SU-DHL-6 (cell line): ENCODE measurements at regions not wholly inside any gene's neighbourhood (a gene's known extent, or its start where the extent isn't known, plus 50 kb on each side); places are given as distances from the start of the nearest gene placed in this dataset.

Source experiments
- H2AFZ ChIP-seq: fragments of 200-600 bp; sonication (generic); 2 replicates; pipeline ENCODE4 v1.6.1; 2014; ENCODE audit warnings: low read depth, mild to moderate bottlenecking, moderate library complexity, mixed read lengths, antibody characterized with exemption, low read length; ENCODE audit not compliant: severe bottlenecking
- H3F3A ChIP-seq: fragments of 200-600 bp; shearing (Covaris generic); 2 replicates; pipeline ENCODE4 v1.6.0; 2016; ENCODE audit warnings: antibody characterized with exemption, mild to moderate bottlenecking; ENCODE audit not compliant: insufficient read depth
- H3K27ac ChIP-seq: fragments of 200-600 bp; sonication (generic); 2 replicates; pipeline ENCODE4 v1.5.1; 2016; ENCODE audit warnings: low read depth, mild to moderate bottlenecking, low read length, moderate library complexity, mixed read lengths
- H3K27me3 ChIP-seq: fragments of 200-600 bp; sonication (generic), shearing (Covaris generic); 2 replicates; pipeline ENCODE4 v1.6.0; 2014; ENCODE audit warnings: mild to moderate bottlenecking, low read length
- H3K36me3 ChIP-seq: fragments of 200-600 bp; sonication (generic); 2 replicates; pipeline ENCODE4 v1.6.1; 2014; ENCODE audit warnings: mild to moderate bottlenecking, low read length, mixed read lengths
- H3K4me2 ChIP-seq: fragments of 300-600, 200-600 bp; shearing (Covaris generic), sonication (generic); 2 replicates; pipeline ENCODE4 v1.6.0; 2014; ENCODE audit warnings: low read length, low read depth, mild to moderate bottlenecking; ENCODE audit not compliant: poor library complexity, severe bottlenecking
- H3K4me3 ChIP-seq: fragments of 200-600 bp; sonication (generic); 2 replicates; pipeline ENCODE4 v1.5.1; 2014; ENCODE audit warnings: antibody characterized with exemption, low read length, mild to moderate bottlenecking, mixed read lengths; ENCODE audit not compliant: insufficient read depth, poor library complexity, severe bottlenecking
- H3K79me2 ChIP-seq: fragments of 200-600 bp; sonication (generic); 2 replicates; pipeline ENCODE4 v1.6.1; 2014; ENCODE audit warnings: mild to moderate bottlenecking, low read length, moderate library complexity; ENCODE audit not compliant: insufficient read depth
- H3K9ac ChIP-seq: fragments of 200-600 bp; sonication (generic); 2 replicates; pipeline ENCODE4 v1.7.0; 2014; ENCODE audit warnings: mild to moderate bottlenecking, low read length
- H3K9me2 ChIP-seq: fragments of 200-600 bp; sonication (generic); replicated peaks from 2 replicates; pipeline ENCODE4 v1.6.1; 2014; ENCODE audit warnings: low read length; ENCODE audit not compliant: insufficient read depth
- H3K9me3 ChIP-seq: fragments of 200-600 bp; sonication (generic); 2 replicates; pipeline ENCODE4 v1.6.1; 2014; ENCODE audit warnings: low read length, mixed read lengths; ENCODE audit not compliant: insufficient read depth
- H4K20me1 ChIP-seq: fragments of 200-600 bp; sonication (generic); 2 replicates; pipeline ENCODE4 v1.6.1; 2014; ENCODE audit warnings: low read depth, mild to moderate bottlenecking, antibody characterized with exemption, low read length, moderate library complexity, mixed read lengths
- EZH2phosphoT487 ChIP-seq: fragments of 200-600 bp; sonication (generic), shearing (Covaris generic); conservative IDR thresholded peaks from 2 replicates; pipeline ENCODE4 v1.6.1; 2018; ENCODE audit warnings: mild to moderate bottlenecking, antibody characterized with exemption, low read length, moderate library complexity, mixed read lengths
- TF ChIP-seq, protein P1 (sequence below): fragments of 200-600 bp; sonication (generic); IDR thresholded peaks from one replicate; pipeline ENCODE4 v1.5.1; 2017; ENCODE audit warnings: antibody characterized with exemption, mild to moderate bottlenecking, low read length, moderate library complexity; ENCODE audit not compliant: insufficient read depth, poor library complexity, severe bottlenecking

DNA sequence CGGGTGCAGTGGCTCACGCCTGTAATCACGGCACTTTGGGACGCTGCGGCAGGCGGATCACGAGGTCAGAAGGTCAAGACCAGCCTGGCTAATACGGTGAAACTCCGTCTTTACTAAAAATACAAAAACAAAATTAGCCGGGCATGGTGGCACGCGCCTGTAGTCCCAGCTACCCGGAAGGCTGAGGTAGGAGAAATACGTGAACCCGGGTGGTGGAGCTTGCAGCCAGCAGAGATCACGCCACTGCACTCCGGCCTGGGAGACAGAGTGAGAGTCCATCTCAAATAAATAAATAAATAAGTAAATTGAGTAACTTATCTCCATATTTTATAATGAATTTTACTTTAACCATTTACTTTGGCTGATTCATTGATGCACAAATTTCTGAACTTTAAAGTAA is 1913.3 kb downstream of the PCDH7 start:
- no peaks in the 10 kb centered on the region for H4K20me1 ChIP-seq
- H3F3A ChIP-seq = no peaks in the 10 kb centered on the region
- no peak overlapping the region for H2AFZ ChIP-seq
- H3K36me3 ChIP-seq = no peaks in the 10 kb centered on the region; the same call in 1 of the 2 replicates
- H3K79me2 ChIP-seq = no peaks in the 10 kb centered on the region
- no peak overlapping the region for H3K4me2 ChIP-seq
- H3K9me3 ChIP-seq = no peaks in the 10 kb centered on the region
- TF ChIP-seq, protein P1, sequence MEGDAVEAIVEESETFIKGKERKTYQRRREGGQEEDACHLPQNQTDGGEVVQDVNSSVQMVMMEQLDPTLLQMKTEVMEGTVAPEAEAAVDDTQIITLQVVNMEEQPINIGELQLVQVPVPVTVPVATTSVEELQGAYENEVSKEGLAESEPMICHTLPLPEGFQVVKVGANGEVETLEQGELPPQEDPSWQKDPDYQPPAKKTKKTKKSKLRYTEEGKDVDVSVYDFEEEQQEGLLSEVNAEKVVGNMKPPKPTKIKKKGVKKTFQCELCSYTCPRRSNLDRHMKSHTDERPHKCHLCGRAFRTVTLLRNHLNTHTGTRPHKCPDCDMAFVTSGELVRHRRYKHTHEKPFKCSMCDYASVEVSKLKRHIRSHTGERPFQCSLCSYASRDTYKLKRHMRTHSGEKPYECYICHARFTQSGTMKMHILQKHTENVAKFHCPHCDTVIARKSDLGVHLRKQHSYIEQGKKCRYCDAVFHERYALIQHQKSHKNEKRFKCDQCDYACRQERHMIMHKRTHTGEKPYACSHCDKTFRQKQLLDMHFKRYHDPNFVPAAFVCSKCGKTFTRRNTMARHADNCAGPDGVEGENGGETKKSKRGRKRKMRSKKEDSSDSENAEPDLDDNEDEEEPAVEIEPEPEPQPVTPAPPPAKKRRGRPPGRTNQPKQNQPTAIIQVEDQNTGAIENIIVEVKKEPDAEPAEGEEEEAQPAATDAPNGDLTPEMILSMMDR = no peak
- TF ChIP-seq EZH2phosphoT487 = no peak
- no peaks in the 10 kb centered on the region for H3K27me3 ChIP-seq
- no peaks in the 10 kb centered on the region for H3K9me2 ChIP-seq
- no peak overlapping the region for H3K4me3 ChIP-seq
- no peak overlapping the region for H3K27ac ChIP-seq
- no peak overlapping the region for H3K9ac ChIP-seq

DNA sequence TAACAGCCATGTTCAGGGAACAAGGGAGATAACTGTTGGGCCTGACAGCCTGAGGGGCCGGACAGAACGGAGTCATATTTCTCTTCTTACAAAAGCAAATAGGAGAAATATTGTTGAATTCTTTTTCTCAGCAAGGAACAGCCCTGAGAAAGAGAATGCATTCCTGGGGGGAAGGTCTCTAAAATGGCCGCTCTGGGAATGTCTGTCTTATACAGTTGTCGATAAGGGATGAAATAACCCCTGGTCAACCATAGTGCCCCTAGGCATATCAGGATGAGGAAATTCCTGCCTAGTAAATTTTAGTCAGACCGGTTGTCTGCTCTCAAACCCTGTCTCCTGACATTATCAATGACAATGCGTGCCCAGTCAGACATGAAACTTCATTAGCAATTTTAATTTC is 1925.5 kb downstream of the PCDH7 start:
- no peaks in the 10 kb centered on the region for H3K27me3 ChIP-seq
- no peaks in the 10 kb centered on the region for H4K20me1 ChIP-seq
- H3K79me2 ChIP-seq = no peaks in the 10 kb centered on the region
- H3K9me2 ChIP-seq = no peaks in the 10 kb centered on the region
- TF ChIP-seq EZH2phosphoT487 = no peak
- TF ChIP-seq, protein P1 = no peak
- H3F3A ChIP-seq = no peaks in the 10 kb centered on the region
- H3K4me2 ChIP-seq = no peak overlapping the region
- H3K9ac ChIP-seq = no peak overlapping the region
- H3K36me3 ChIP-seq = no peaks in the 10 kb centered on the region; the same call in 1 of the 2 replicates
- H3K27ac ChIP-seq = no peak overlapping the region
- H2AFZ ChIP-seq = no peak overlapping the region
- no peak overlapping the region for H3K4me3 ChIP-seq
- peaks cover 9% of the 10 kb centered on the region; the same call in 1 of the 2 replicates for H3K9me3 ChIP-seq

DNA sequence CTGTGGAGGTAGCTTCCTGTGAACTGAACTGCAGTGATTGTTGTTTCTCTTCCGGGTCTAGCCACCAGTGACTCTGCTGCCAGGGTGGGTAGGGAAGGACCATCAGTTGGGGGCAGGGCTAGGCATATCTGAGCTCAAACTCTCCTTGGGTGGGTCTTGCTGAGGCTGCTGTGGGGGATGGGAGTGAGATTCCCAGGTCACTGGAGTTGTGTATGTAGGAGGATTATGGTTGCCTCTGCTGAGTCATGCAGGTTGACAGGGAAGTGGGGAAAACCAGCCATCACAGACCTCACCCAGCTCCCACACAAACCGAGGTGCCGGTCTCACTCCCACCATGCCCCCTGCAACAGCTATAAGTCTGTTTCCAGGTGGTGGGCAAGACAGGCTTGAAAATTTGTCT is 1937.8 kb downstream of the PCDH7 start:
- Histone ChIP-seq H3K9me3 (0 out of 2 replicates have a peak, but pooled peaks cover 4% of the 10 kb centered on the region), H3K4me2 (no peak overlapping the region), H3K9ac (no peak overlapping the region), H3F3A (no peaks in the 10 kb centered on the region), H3K4me3 (no peak overlapping the region), H3K9me2 (no peaks in the 10 kb centered on the region), H3K27me3 (no peaks in the 10 kb centered on the region), H4K20me1 (no peaks in the 10 kb centered on the region), H3K79me2 (no peaks in the 10 kb centered on the region), H2AFZ (peak overlapping the region; percentile 22), H3K36me3 (no peaks in the 10 kb centered on the region), H3K27ac (no peak overlapping the region)
- TF ChIP-seq, protein P1 = no peak
- TF ChIP-seq EZH2phosphoT487 = no peak
